Uterus (tissue), 2 donors: ENCODE measurements at regions not wholly inside any gene's neighbourhood (a gene's known extent, or its start where the extent isn't known, plus 50 kb on each side); places are given as distances from the start of the nearest gene placed in this dataset.

Source experiments
- POLR2A ChIP-seq, 2 donors: fragments of 450-650 bp; IDR thresholded peaks; one replicate each; pipeline ENCODE4 v1.6.1; 2016; ENCODE audit warnings: antibody characterized with exemption in 2 of 2, mild to moderate bottlenecking in 1 of 2, moderate library complexity in 1 of 2
- TF ChIP-seq, protein P1 (sequence below), 4 experiments: fragments of 200-600 bp in 2 of 4; fragments of 450-650 bp in 2 of 4; sonication (generic) in 2 of 4; IDR thresholded peaks; one replicate each; pipeline ENCODE4 v1.5.1; 2016 to 2019; ENCODE audit warnings: antibody characterized with exemption in 4 of 4, mild to moderate bottlenecking in 2 of 4, moderate library complexity in 1 of 4

DNA sequence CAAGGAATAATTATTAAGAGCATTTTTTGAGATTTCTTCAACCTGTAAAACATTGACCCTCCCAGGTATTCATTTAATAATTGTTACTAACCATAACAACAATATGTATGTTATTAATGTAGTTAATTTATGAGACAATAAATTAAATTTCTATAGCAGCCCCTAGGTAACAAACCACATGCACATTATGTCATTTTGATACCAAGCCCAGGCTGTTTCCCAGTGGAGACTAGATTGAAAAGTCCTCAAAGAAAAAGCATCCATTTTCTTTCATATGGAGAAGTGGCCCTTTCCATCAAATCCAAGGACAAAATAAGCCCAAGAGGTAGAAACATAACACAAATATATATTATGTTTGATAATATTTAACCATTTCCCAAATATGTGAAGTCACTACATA is 104.3 kb upstream of the GK2 start:
- TF ChIP-seq, protein P1, sequence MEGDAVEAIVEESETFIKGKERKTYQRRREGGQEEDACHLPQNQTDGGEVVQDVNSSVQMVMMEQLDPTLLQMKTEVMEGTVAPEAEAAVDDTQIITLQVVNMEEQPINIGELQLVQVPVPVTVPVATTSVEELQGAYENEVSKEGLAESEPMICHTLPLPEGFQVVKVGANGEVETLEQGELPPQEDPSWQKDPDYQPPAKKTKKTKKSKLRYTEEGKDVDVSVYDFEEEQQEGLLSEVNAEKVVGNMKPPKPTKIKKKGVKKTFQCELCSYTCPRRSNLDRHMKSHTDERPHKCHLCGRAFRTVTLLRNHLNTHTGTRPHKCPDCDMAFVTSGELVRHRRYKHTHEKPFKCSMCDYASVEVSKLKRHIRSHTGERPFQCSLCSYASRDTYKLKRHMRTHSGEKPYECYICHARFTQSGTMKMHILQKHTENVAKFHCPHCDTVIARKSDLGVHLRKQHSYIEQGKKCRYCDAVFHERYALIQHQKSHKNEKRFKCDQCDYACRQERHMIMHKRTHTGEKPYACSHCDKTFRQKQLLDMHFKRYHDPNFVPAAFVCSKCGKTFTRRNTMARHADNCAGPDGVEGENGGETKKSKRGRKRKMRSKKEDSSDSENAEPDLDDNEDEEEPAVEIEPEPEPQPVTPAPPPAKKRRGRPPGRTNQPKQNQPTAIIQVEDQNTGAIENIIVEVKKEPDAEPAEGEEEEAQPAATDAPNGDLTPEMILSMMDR (IDR thresholded peaks at IDR 0.05): no peak
- no peak for TF ChIP-seq POLR2A (IDR thresholded peaks at IDR 0.05)
